ENCODE measurements at regions not wholly inside any gene's neighbourhood (a gene's known extent, or its start where the extent isn't known, plus 50 kb on each side); places are given as distances from the start of the nearest gene placed in this dataset.

- no peak for DNase-seq
Measured at GRCh38 chr17:77381185-77381700, 240.5 kb downstream of the SEC14L1 start.

- no peak for DNase-seq
Measured at GRCh38 chr17:77381731-77382130, 241.0 kb downstream of the SEC14L1 start.

GRCh38 chr17:77382356-77382911 is 241.7 kb downstream of the SEC14L1 start:
- DNase-seq = no peak

GRCh38 chr17:77382966-77383612 is 242.3 kb downstream of the SEC14L1 start:
- DNase-seq = no peak

- DNase-seq = no peak
Measured at GRCh38 chr17:77383613-77384608, 243.1 kb downstream of the SEC14L1 start.

- no peak for DNase-seq
Measured at GRCh38 chr17:77385750-77386501, 245.2 kb downstream of the SEC14L1 start.

- DNase-seq = no peak
Measured at GRCh38 chr17:77386502-77387192, 245.9 kb downstream of the SEC14L1 start.

- DNase-seq = no peak
Measured at GRCh38 chr17:77387891-77388290, 247.1 kb downstream of the SEC14L1 start.

GRCh38 chr17:77388384-77389306 is 247.9 kb downstream of the SEC14L1 start:
- DNase-seq = no peak

GRCh38 chr17:77390870-77391269 is 250.1 kb downstream of the SEC14L1 start:
- no peak for DNase-seq

GRCh38 chr17:77391668-77392375 is 251.1 kb downstream of the SEC14L1 start:
- no peak for DNase-seq

- no peak for DNase-seq
Measured at GRCh38 chr17:77392376-77393273, 251.9 kb downstream of the SEC14L1 start.

- DNase-seq = no peak
Measured at GRCh38 chr17:77393274-77393600, 252.5 kb downstream of the SEC14L1 start.

- DNase-seq = no peak
Measured at GRCh38 chr17:77393867-77394539, 253.2 kb downstream of the SEC14L1 start.

- DNase-seq = no peak
Measured at GRCh38 chr17:77394540-77395295, 253.9 kb downstream of the SEC14L1 start.

GRCh38 chr17:77395501-77396048 is 254.8 kb downstream of the SEC14L1 start:
- no peak for DNase-seq

GRCh38 chr17:77396610-77397009 is 255.8 kb downstream of the SEC14L1 start:
- no peak for DNase-seq

GRCh38 chr17:77398274-77398673 is 257.5 kb downstream of the SEC14L1 start:
- no peak for DNase-seq

Measured in 8988T (cell line).